ENCODE measurements at regions not wholly inside any gene's neighbourhood (a gene's known extent, or its start where the extent isn't known, plus 50 kb on each side); places are given as distances from the start of the nearest gene placed in this dataset.
"Not testable (repeated sequence)": the region's sequence is repeated elsewhere in the genome, so short reads cannot be mapped to it uniquely, and the experiment has no call there.

GRCh38 chr4:126628933-126629332 lies 1003.8 kb upstream of the INTU start:
- no peak for DNase-seq

DNA sequence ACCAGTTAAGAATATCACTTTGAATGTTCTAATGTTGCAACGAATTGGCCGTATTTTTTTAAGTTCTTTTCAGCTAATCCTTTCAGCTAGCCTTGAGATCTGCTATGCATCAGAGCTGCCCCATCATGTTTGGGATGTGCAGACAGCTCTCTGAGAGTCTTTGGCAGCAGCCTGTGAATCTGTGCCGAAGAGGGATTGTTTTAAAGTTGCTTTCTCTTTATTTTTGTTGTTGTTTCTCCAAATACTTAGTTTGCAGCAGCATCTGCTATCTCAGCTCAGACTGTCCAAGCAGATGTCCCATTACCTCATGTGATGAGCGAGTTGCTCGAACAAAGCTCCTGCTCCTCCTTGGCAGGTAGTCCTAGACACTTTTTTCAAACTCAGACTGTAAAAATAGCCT lies 1002.5 kb upstream of the INTU start:
- DNase-seq: no peak

GRCh38 chr4:126633306-126633705 lies 999.5 kb upstream of the INTU start:
- DNase-seq: no peak

DNA sequence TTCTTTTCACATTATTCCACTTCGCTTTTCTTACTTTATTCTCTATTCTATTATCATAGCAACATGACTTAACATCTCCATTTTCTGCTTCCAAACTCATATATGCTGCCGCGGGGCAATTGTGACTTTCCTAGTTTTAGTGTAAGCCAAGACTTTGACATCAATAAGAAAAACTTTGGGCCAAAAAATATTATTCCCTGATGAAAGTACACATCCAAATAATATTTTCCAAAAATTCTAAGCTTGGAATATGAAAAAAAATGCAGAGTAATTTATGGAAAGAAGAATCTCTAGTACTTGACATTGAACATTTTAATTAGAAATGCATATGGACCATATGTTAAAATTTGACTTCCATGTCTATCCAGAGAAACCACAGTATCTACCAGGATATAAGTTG lies 995.1 kb upstream of the INTU start:
- no peak for DNase-seq

GRCh38 chr4:126647320-126647719 lies 985.4 kb upstream of the INTU start:
- DNase-seq: no peak

GRCh38 chr4:126647756-126648397 lies 984.9 kb upstream of the INTU start:
- DNase-seq: no peak

- no peak for DNase-seq
These were observed 974.3 kb upstream of the INTU start for GRCh38 chr4:126658411-126658810.

DNA sequence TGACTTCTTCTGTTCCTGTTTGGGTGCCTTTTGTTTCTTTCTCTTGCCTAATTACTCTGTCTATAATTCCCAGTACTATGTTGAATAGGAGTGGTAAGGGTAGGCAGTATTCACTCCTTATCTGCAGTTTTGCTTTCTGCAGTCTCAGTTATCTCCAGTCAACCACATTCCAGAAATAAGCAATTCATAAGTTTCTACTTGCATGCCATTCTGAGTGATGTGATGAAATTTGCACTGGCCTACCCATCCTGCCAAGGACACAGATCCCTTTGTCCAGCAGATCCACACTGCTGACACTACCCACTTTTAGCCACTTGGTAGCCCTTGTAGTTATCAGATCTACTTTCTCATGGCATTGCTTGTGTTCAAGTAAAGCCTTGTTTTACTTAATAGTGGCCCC lies 971.6 kb upstream of the INTU start:
- DNase-seq: no peak

GRCh38 chr4:126664839-126665238 lies 967.9 kb upstream of the INTU start:
- no peak for DNase-seq

DNA sequence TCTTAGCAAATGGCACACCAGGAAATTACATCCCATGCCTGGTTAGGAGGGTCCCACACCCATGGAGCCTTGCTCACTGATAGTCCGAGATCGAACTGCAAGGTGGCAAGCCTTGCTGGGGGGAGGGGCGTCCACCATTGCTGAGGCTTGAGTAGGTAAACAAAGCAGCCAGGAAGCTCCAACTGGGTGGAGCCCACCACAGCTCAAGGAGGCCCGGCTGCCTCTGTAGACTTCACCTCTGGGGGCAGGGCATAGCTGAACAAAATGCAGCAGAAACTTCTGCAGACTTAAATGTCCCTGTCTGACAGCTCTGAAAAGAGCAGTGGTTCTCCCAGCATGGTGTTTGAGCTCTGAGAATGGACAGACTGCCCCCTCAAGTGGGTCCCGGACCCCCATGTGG lies 962.7 kb upstream of the INTU start:
- DNase-seq: not testable (repeated sequence)

- no peak for DNase-seq
These were observed 954.1 kb upstream of the INTU start for GRCh38 chr4:126678618-126679017.

DNA sequence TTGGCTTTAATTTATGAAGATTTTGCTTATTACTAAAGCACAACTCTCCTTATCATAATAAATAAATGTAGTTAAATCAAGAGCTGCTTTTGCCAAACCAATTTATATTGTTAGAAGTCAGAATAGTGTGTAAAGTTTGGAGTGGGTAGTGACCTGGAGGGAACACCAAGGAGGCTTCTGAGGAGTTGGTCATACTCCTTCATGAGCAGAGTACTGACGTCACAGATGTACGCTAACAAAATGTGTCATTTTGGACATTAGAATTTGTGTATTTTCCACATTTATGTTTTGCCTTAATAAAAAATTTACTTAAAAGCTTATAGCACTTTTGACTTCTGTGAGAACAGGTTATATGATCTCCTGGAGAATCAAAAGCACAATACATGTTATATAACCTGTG lies 953.5 kb upstream of the INTU start:
- DNase-seq: no peak

DNA sequence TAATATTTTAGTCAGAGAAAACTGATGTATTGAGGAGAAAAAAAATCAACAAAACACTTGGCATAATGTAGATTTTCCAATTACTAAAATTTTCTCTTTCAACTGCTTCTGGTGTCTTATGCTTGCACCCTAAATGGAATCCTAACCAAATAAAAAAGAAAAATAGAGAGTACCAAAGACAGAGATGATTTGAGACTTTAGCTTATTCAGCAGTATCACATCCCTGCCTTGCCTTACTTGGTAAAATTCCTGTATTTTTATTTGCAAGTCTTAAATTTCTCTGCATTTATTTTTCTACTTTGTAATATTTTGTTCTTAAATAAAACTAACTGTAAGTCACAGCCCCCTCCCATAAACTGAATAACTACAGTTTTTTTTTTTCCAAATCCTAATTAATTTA lies 950.5 kb upstream of the INTU start:
- DNase-seq: no peak

- no peak for DNase-seq
These were observed 946.3 kb upstream of the INTU start for GRCh38 chr4:126686491-126686890.

GRCh38 chr4:126687655-126688358 lies 945.0 kb upstream of the INTU start:
- DNase-seq: no peak

DNA sequence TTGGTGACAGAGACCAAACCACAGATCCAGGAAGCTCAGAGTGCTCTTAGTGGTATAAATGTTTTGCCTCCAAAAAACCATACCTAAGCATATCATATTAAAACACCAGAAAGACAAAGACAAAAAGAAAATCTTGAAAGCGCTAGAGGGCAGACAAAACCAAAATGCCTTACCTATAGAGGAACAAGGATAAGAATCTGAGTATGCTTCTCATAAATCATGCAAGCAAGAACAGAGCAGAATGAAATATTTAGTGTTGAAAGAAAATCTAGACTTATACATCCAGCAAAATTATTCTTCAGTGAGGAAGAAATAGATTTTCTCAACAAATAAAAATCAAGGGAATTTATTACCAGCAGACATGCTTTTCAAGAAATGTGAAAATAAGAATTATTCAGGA lies 941.0 kb upstream of the INTU start:
- DNase-seq: no peak

GRCh38 chr4:126697748-126698147 lies 935.0 kb upstream of the INTU start:
- no peak for DNase-seq

DNA sequence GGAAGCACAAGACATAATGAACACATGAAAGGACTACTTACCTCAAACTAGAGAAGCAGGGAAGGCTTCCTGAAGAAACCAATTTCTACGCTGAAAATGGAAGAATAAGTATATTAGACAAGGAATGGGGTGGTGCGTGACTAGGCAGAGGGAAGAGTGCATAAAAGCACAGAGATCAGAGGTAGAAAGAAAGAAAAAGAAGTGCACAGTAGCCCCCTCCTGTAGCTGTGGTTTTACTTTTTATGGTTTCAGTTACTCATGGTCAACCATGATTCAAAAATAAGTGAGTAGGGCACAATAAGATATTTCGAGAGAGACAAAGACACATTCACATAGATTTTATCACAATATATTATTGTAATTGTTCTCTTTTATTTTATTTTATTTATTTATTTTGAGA lies 934.5 kb upstream of the INTU start:
- DNase-seq: no peak

DNA sequence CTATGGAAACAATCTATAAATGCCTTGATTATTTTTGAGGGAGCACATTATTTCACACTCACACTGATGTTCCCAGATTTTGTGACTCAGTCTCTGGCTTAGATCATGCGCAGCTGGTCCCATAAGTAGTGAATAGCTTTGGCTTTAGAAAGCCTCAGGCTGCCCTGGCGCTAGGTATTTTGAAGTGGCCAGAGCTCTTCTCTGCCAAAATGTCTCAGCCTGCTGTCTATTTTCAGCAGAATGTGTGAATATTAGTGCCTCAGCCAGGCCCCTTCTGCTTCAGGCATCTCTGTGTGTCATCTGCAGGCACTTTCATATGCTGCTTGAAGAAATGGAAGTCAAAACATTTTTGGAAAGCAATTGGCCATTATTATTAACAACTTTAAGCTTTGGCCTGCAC lies 931.0 kb upstream of the INTU start:
- DNase-seq: no peak

- DNase-seq: no peak
These were observed 930.0 kb upstream of the INTU start for GRCh38 chr4:126702747-126703146.

DNA sequence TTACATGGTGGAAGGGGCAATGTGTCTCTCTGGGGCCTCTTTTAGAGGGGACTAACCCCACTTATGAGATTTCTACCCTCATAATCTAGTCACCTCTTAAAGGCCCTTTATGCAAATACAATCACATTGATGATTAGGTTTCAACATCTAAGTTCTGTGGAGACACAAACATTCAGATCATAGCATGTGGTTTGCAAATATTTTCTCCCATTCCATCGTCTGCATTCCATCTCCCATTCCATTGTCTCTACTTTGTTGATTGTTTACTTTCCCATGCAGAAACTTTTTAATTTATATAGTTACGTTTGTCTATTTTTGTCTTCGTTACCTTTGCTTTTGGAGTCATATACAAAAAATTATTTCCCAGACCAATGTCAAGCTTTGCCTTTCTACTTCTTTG lies 927.5 kb upstream of the INTU start:
- DNase-seq: no peak

GRCh38 chr4:126708716-126709115 lies 924.0 kb upstream of the INTU start:
- DNase-seq: no peak

GRCh38 chr4:126710935-126711334 lies 921.8 kb upstream of the INTU start:
- no peak for DNase-seq

DNA sequence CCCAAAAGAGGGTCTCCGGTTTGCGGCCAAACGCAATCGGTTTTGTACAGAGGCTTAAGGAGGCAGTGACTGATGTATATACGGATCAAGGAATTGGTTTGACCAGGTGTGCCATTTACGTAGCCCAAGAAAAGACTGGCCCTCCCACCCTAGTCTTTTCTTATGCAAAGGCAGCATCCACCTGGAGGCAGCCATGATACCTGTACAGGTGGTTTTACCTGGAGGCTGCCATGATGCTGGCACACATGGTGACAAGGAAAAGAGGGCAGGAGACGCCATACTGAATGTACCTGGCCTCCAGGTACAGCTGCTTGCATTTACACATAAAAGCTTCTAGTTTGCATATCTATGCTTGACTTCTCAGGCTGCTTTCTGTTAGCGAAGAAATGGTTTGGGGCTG lies 917.7 kb upstream of the INTU start:
- no peak for DNase-seq

- no peak for DNase-seq
These were observed 917.1 kb upstream of the INTU start for GRCh38 chr4:126715681-126716080.

Data from NCI-H748 treated with DMSO at 0.1 percent for 48 hours (cell line).